Kidney epithelial cell (primary cell): ENCODE measurements at regions not wholly inside any gene's neighbourhood (a gene's known extent, or its start where the extent isn't known, plus 50 kb on each side); places are given as distances from the start of the nearest gene placed in this dataset.

Source experiments
- DNase-seq: peaks from one replicate; pipeline ENCODE4 v3.0.0-alpha.2; 2010; ENCODE audit warnings: low read depth
- H3K27me3 ChIP-seq: 2 replicates; pipeline ENCODE4 v1.6.0; 2011; ENCODE audit warnings: low read length; ENCODE audit not compliant: control insufficient read depth, insufficient read depth
- H3K36me3 ChIP-seq: 2 replicates; pipeline ENCODE4 v1.5.1; 2011; ENCODE audit warnings: low read length; ENCODE audit not compliant: control insufficient read depth, insufficient read depth
- H3K4me3 ChIP-seq: 2 replicates; pipeline ENCODE4 v1.5.1; 2011; ENCODE audit warnings: low read depth, mild to moderate bottlenecking, control low read depth, low read length
- CTCF ChIP-seq: IDR thresholded peaks from 2 replicates; pipeline ENCODE4 v1.5.1; 2011; ENCODE audit warnings: mild to moderate bottlenecking, moderate library complexity, low read length, control low read depth, inconsistent platforms; ENCODE audit not compliant: insufficient read depth, poor library complexity, severe bottlenecking

GRCh38 chr15:93708724-93709445 lies 522.5 kb upstream of the MCTP2 start:
- Histone ChIP-seq H3K27me3 (no peaks in the 10 kb centered on the region), H3K36me3 (no peaks in the 10 kb centered on the region), H3K4me3 (no peak overlapping the region)
- no peak for TF ChIP-seq CTCF
- no peak for DNase-seq

GRCh38 chr15:93707751-93708150 lies 523.6 kb upstream of the MCTP2 start:
- DNase-seq: no peak
- no peak overlapping the region for H3K4me3 ChIP-seq
- no peaks in the 10 kb centered on the region for H3K36me3 ChIP-seq
- TF ChIP-seq CTCF: no peak
- H3K27me3 ChIP-seq: no peaks in the 10 kb centered on the region

DNA sequence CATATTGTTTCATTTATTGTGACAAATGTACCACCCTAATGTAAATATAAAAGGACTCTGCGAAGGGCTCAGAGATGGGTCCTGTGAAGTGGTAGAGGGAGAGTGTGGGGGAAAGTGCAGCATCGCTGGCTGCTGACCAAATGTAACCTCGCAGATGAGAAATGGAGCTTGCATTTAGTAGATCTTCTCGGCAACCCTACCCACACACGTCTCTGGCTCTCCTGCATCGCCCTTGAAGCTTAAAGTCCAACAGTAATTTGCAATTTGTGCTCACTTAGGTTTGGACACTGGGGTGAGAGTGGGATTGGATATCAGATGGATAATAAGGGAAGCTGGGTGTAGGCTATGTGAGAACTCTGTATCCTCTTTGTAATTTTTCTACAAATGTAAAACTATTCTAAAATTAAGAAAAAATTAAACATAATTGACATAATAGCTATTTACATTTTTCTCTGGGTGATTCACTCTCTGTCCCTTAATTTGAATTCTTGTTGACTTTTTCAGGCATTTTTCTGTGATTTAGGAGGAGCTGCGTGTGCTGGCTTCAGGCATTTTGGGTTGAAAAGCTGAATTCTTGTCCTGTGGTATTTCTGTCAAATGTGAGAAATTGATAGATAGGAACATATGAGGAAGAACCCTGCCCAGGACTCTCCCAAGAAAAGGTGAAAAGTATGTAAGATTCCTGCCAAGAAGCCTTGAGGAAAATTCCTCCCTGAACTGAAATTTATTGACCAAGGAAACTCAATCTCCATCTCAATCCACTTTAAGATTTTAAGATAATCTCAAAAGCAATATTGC lies 524.7 kb upstream of the MCTP2 start:
- DNase-seq: no peak
- no peaks in the 10 kb centered on the region for H3K36me3 ChIP-seq
- no peak overlapping the region for H3K4me3 ChIP-seq
- TF ChIP-seq CTCF: no peak
- no peaks in the 10 kb centered on the region for H3K27me3 ChIP-seq

DNA sequence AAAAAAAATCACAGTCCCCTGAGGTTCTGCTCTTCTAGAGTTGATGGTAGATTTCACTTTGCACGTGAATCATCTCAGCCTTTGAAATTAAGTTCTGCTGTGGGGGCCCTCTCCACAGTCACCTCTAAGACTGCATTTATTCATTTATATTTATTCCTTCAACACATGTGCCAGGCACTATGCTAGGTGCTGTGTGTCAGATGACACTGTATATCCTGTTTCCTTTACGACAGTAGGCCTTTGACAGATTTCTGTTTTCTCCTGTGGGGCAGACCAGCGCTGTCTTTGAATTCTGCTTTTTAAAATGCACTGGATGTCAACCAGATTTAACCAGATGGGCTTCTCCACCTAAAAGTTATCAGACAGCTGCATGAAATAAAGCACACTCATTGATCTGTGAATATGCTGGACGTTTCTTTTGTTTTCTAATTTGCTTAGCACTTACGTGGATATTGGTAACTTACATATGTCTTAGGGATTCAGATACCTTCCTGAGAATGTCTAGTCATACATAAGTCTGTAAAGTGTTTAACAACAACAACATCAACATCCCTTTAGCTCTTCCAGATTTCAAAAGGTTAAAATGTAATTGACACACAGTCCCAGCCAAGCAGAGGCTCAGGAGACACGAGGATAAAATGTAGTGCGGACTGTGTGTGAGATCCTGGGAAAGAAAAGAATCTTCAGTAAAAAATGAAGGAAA lies 525.5 kb upstream of the MCTP2 start:
- no peak overlapping the region for H3K4me3 ChIP-seq
- no peak for DNase-seq
- no peaks in the 10 kb centered on the region for H3K36me3 ChIP-seq
- TF ChIP-seq CTCF: no peak
- H3K27me3 ChIP-seq: no peaks in the 10 kb centered on the region

DNA sequence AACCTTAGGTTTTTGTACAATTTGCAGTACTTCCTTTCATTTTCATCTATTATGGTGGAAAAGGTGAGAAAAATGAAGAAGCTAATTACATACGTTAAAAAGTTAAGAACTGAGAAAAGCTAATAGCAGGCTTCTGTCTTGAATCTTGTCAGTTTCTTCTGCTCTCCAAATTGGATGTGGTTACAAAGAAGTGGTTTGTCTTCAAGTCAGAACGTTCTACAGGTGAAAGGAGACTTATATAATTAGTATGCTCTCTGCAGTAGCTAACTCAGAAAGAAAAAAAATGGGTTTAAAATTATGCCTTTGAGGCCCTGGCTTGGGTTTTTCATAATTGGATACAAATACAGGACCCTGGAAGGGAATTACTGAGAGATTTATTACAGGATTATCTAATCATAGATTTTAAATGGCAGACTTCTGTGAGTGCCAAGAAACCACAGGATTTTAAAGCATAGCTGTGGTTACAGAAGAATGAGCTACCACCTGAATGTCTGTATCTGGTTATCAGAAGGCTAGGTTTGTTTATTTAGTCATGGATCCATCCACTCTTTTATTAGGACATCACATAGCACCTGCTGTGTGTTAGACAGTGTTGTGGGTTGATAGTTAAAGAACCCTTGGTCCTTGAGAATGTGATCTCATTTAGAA lies 528.1 kb upstream of the MCTP2 start:
- no peak for DNase-seq
- Histone ChIP-seq H3K36me3 (no peaks in the 10 kb centered on the region), H3K27me3 (no peaks in the 10 kb centered on the region), H3K4me3 (no peak overlapping the region)
- TF ChIP-seq CTCF: no peak
